ENCODE measurements at regions not wholly inside any gene's neighbourhood (a gene's known extent, or its start where the extent isn't known, plus 50 kb on each side); places are given as distances from the start of the nearest gene placed in this dataset.

GRCh38 chr2:236668531-236668969 lies 98.9 kb downstream of the ACKR3 start:
- TF ChIP-seq CTCF (conservative IDR thresholded peaks at IDR 0.05 in 1 of 2, IDR thresholded peaks at IDR 0.05 in 1 of 2; ENCODE audit: low read depth in 1 of 2, low read length in 2 of 2) (no peak), EZH2 (IDR thresholded peaks at IDR 0.05; ENCODE audit: low read length, missing control alignments) (no peak)

All from fibroblast of lung (primary cell).